Activated T-cell treated with anti-CD3 and anti-CD28 coated beads, Interleukin-2, amount 50 U/mL, for 4 hours (primary cell): ENCODE measurements at regions not wholly inside any gene's neighbourhood (a gene's known extent, or its start where the extent isn't known, plus 50 kb on each side); places are given as distances from the start of the nearest gene placed in this dataset.

Source experiments
- ATAC-seq, 2 donors: fragments of 200-7000 bp; cut with Tn5 transposase; one replicate each; pipeline ENCODE4 v1.10.0; 2021
- DNase-seq: peaks from one replicate; pipeline ENCODE4 v3.0.0-alpha.2; 2020
- H3K27me3 Mint-ChIP-seq: one replicate; pipeline ENCODE4 v1.8.0; 2021; ENCODE audit warnings: low read depth, mixed read lengths
- H3K36me3 Mint-ChIP-seq: one replicate; pipeline ENCODE4 v1.8.0; 2022; ENCODE audit warnings: mixed read lengths; ENCODE audit not compliant: insufficient read depth
- H3K4me1 Mint-ChIP-seq: one replicate; pipeline ENCODE4 v1.8.0; 2021; ENCODE audit warnings: low read depth, mixed read lengths
- H3K4me3 Mint-ChIP-seq: one replicate; pipeline ENCODE4 v1.8.0; 2021; ENCODE audit warnings: mild to moderate bottlenecking, moderate library complexity, mixed read lengths
- H3K9me3 Mint-ChIP-seq: one replicate; pipeline ENCODE4 v1.8.0; 2021; ENCODE audit warnings: mixed read lengths

DNA sequence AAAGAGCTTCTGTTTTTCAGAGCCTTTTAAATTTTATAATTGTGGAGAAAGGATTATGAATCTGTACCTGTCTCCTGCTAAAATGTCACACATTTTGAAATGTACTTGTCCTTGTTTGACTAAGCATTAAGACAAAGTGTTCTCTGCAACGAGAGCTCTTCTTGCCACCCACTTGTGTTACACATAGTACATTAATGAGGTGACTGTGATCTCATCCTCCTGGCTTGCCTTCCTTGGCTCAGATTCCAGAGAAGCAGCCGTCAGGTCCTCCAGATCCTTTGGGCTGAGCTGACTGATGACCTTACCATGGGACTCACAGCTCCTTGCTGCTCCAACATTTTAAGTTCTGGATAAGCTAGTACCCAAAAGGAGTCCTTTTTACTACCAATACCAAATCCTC is 81.4 kb downstream of the BBS10 start:
- DNase-seq (no peak), ATAC-seq (peak in 1 of 2 donors; percentile 18)
- H3K9me3 Mint-ChIP-seq: no peaks in the 10 kb centered on the region
- no peaks in the 10 kb centered on the region for H3K36me3 Mint-ChIP-seq
- peaks cover 22% of the 10 kb centered on the region for H3K27me3 Mint-ChIP-seq
- no peak overlapping the region for H3K4me3 Mint-ChIP-seq
- no peaks in the 10 kb centered on the region for H3K4me1 Mint-ChIP-seq

DNA sequence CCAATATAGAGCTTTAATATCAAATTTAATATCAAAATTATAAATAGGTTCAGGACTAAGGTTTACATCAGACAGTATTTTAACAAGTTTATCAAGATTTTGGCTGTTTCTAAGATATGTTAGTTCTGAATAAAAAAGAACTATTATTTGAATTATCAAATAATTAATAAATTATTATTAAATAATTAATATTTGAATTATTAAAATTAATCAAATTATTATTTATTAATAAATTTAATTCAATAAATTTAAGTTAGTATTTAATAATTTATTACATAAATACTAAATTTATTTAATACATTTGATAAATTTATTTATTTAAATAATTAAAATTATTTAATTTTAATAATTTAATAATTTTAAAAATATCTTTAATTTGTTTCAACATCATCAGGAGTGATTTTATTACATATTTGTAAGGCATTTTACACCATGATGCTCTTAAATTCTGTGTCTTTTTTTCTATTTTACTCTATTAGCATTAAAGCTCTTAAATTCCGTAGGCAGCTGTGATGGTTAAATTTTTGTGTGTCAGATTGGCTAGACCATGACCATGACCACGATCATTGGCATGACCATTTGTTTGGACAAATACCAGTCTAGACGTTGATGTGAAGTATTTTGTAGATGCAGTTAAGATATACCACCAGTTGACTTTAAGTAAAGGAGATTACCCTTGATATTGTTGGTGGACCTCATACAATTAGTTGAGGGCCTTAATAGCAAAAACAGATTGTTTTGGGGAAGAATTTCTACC is 82.6 kb downstream of the BBS10 start:
- H3K4me1 Mint-ChIP-seq: no peaks in the 10 kb centered on the region
- ATAC-seq (no peak), DNase-seq (no peak)
- H3K36me3 Mint-ChIP-seq: no peaks in the 10 kb centered on the region
- H3K27me3 Mint-ChIP-seq: peaks cover 22% of the 10 kb centered on the region
- H3K9me3 Mint-ChIP-seq: no peaks in the 10 kb centered on the region
- H3K4me3 Mint-ChIP-seq: no peak overlapping the region

DNA sequence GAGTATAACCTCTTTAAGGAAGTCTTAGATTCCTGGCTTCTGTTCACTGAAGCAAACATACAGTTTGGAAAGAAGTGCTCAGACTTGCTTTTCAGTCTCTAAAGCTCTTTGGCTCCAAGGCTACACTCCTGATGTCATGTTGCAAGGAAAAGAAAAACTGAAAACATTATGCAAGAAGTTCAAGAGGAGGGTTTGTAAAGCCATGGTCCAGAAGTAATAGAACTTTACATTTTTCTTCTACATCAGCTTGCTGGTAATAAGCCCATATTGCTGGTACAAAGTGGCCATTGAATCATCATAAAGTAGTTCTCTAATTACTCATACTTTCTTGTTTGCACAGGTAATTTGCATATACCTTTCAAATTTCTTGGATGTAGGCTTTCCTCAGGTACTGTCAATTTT is 83.6 kb downstream of the BBS10 start:
- H3K4me1 Mint-ChIP-seq: no peaks in the 10 kb centered on the region
- peaks cover 22% of the 10 kb centered on the region for H3K27me3 Mint-ChIP-seq
- ATAC-seq: peak; percentile 30 to 48
- DNase-seq: no peak
- H3K36me3 Mint-ChIP-seq: no peaks in the 10 kb centered on the region
- H3K9me3 Mint-ChIP-seq: no peaks in the 10 kb centered on the region
- H3K4me3 Mint-ChIP-seq: no peak overlapping the region

DNA sequence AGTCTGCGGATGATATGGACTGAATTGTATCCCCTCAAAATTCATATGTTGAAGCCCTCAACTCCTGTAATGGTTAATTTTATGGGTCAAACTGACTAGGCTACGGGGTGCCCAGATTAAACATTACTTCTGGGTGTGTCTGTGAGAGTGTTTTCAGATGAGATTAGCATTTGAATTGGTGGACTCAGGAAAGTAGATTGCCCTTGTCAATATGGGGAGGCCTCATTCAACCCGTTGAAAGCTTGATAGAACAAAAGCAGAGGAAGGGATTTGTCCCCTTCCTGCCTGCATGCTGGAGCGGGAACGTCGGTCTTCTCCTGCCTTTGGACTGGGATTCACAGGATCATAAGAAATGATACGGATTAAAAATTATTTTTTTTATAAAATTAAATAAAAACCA is 84.5 kb downstream of the BBS10 start:
- H3K9me3 Mint-ChIP-seq: no peaks in the 10 kb centered on the region
- no peak for ATAC-seq
- H3K27me3 Mint-ChIP-seq: peaks cover 19% of the 10 kb centered on the region

DNA sequence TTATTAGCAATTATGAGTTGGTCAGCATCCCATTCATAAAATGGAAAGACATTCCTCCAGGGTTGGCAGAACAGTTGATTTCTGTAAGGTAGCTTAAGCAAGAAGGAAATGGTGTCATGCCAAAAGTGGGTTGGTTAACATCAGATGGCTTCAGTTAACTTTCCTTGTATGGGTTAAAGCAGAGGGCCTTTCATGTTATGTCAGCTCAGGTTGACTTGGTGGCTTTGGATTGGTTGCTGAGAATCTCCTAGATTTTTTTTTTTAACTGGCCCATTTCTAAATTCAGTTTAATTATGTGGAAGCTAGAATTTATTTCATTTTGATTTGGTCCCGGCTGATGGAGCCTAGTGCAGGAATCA is 87.8 kb downstream of the BBS10 start:
- no peak for DNase-seq
- no peaks in the 10 kb centered on the region for H3K36me3 Mint-ChIP-seq
- H3K9me3 Mint-ChIP-seq: no peaks in the 10 kb centered on the region
- peaks cover 10% of the 10 kb centered on the region for H3K27me3 Mint-ChIP-seq
- no peaks in the 10 kb centered on the region for H3K4me1 Mint-ChIP-seq
- no peak overlapping the region for H3K4me3 Mint-ChIP-seq
- ATAC-seq: no peak

More for the DNA sequence above, 84.5 kb downstream of the BBS10 start:
- Mint-ChIP-seq H3K36me3 (no peaks in the 10 kb centered on the region), H3K4me1 (no peaks in the 10 kb centered on the region), H3K4me3 (no peak overlapping the region)
- DNase-seq: no peak

DNA sequence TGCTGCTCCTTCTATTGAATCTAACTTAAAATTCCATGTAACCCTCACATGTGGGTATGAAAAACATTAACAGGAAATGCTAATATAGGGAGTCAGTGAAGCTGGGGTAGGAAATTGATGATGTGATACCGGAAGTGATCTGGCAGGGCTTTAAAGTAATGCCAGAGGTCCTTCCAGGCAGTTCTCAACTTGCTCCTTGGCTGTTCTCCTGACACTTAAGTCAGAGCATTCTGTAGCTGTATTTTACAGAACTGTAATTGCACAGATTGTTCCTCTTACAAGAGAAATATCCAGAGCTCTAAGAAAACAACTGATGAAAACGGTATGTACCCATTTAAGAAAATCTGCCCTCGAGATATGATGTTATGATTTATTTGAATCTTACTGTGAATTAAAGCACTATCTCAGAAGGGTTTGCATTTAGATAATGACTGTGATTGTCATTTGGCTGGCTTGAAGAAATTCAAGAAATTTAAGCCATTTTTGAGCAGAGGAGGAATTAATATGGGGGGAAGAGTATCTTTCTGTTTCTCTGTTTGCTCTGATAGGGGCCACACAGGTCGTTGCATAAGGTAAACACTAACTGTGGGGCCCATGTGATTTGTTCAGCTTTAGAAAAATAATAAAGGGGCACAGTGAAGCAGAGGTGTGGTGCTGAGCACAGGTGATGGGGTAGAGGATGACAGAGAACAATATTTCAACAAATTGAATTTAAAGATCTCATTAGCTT is 88.4 kb downstream of the BBS10 start:
- Mint-ChIP-seq H3K9me3 (no peaks in the 10 kb centered on the region), H3K36me3 (no peaks in the 10 kb centered on the region), H3K4me3 (no peak overlapping the region), H3K27me3 (peaks cover 10% of the 10 kb centered on the region), H3K4me1 (no peaks in the 10 kb centered on the region)
- DNase-seq: no peak
- no peak for ATAC-seq

DNA sequence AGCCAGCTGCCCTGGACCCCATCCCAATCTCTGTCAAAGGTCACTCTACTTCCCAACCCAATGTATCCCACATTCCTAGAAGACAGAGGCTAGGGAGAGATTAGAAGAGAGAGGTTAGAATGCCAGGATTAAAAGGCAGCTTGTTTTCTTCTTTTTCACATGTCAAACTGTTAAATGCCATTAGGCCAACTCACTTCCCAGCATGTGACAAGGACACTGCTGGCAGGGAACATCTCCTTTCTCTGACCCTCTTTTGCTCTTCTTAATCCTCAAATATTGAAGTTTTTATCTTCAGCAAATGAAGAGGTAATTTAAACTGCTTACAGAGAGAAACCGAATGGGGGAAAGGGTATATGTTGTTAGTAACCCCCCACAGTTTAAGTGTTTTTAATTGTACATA is 89.1 kb downstream of the BBS10 start:
- no peaks in the 10 kb centered on the region for H3K4me1 Mint-ChIP-seq
- H3K4me3 Mint-ChIP-seq: no peak overlapping the region
- no peak for DNase-seq
- peaks cover 6% of the 10 kb centered on the region for H3K27me3 Mint-ChIP-seq
- H3K9me3 Mint-ChIP-seq: no peaks in the 10 kb centered on the region
- no peak for ATAC-seq
- H3K36me3 Mint-ChIP-seq: no peaks in the 10 kb centered on the region

DNA sequence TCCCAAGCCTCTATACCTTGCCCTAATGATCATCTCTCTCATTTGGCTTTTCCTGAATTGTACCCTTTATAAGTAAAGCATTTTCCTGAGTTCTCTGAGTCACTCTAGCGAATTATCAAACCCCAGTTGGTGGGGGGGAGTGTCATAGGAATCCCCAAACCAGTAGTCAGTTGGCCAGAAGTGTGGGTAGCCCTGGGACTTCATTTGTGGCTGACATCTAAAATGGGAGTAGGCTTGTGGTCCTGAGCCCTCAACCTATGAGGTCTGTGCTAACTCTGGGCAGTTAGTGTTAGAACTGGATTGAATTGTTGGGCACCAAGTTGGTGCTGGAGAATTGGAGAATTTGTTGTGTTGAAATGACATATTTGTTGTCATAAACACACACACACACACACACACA is 91.3 kb downstream of the BBS10 start:
- DNase-seq (no peak), ATAC-seq (no peak)
- no peaks in the 10 kb centered on the region for H3K4me1 Mint-ChIP-seq
- H3K9me3 Mint-ChIP-seq: no peaks in the 10 kb centered on the region
- H3K36me3 Mint-ChIP-seq: no peaks in the 10 kb centered on the region
- H3K4me3 Mint-ChIP-seq: no peak overlapping the region
- H3K27me3 Mint-ChIP-seq: no peaks in the 10 kb centered on the region

DNA sequence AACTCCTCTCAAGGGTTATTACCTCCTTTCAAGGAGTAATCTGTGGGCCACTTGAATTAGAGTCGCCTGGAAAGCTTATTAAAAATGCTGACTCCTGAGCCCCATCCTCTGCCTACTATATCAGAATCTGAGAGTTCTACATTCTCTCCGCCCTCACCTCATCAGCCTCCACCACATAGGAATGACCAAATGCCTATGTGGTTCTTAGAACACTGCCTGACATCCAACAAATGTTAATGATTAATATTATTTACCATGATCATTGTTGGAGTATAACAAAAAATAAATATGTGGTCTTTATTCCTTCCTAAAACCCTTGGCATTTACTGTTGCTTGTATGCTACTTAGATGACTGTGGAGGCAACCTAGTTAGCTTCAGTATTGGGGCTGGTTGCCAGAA is 91.9 kb downstream of the BBS10 start:
- no peaks in the 10 kb centered on the region for H3K27me3 Mint-ChIP-seq
- DNase-seq (no peak), ATAC-seq (no peak)
- no peaks in the 10 kb centered on the region for H3K9me3 Mint-ChIP-seq
- no peaks in the 10 kb centered on the region for H3K36me3 Mint-ChIP-seq
- no peak overlapping the region for H3K4me3 Mint-ChIP-seq
- H3K4me1 Mint-ChIP-seq: no peaks in the 10 kb centered on the region

DNA sequence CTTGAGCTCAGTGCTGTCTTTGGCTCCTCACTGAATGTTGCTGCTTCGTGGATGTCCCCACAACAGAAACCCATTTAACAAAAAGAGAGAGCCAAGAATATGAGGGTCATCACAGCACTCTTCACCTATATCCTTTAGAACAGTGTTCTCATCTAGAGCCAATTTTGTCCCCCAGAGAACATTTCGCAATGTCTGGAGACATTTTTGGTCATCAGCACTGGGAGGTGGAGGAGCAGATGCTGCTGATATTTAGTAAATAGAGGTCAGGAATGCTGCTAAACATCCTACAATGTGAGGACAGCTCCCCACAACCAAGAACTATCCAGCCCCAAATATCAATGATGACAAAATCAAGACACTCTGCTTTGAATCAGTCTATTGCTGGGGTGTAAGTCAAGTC is 92.5 kb downstream of the BBS10 start:
- no peaks in the 10 kb centered on the region for H3K36me3 Mint-ChIP-seq
- H3K9me3 Mint-ChIP-seq: no peaks in the 10 kb centered on the region
- DNase-seq (no peak), ATAC-seq (no peak)
- H3K4me3 Mint-ChIP-seq: no peak overlapping the region
- no peaks in the 10 kb centered on the region for H3K27me3 Mint-ChIP-seq
- no peaks in the 10 kb centered on the region for H3K4me1 Mint-ChIP-seq

DNA sequence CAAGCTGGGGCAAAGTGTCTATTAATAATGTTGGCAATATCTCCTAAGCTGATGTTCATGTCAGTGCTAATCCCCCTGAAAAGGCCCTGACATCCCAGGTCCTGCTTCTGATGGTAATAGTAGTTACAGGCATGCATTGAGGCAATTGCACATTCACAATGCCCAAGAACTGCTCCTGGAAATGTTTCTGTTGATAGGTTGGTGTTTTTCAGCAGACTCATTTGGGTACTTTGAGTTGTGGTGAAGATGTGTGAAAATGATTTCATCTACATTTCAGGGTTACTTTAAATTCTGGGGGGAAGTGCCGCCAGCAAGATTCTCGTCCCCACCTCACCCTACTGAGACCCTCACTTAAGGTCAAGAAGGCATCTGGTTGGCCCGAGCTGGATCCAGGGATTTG is 92.9 kb downstream of the BBS10 start:
- Mint-ChIP-seq H3K4me3 (no peak overlapping the region), H3K36me3 (no peaks in the 10 kb centered on the region), H3K27me3 (no peaks in the 10 kb centered on the region), H3K4me1 (no peaks in the 10 kb centered on the region), H3K9me3 (no peaks in the 10 kb centered on the region)
- ATAC-seq: no peak
- DNase-seq: no peak

DNA sequence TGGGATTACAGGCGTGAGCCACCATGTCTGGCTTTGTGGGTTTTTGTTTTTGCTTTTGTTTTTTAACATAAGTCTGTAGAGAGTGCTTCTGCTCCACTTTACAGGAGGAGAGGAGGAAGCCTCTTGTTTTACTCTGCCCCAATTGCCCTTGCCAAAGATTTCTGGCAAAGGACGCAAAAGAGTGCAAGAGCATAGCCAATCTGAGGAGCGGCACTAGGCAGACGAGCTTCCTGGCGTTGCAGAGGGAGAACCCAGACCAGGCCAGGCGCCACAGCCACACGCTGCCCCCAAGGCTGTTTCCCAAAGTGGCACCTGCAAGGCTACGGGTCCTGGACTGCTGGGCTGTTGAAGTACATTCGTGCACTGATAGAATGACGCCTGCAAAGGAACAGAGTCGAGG is 96.2 kb downstream of the BBS10 start:
- Mint-ChIP-seq H3K4me3 (no peak overlapping the region), H3K27me3 (peaks cover 2% of the 10 kb centered on the region), H3K36me3 (no peaks in the 10 kb centered on the region), H3K4me1 (no peaks in the 10 kb centered on the region), H3K9me3 (no peaks in the 10 kb centered on the region)
- ATAC-seq: no peak
- no peak for DNase-seq

DNA sequence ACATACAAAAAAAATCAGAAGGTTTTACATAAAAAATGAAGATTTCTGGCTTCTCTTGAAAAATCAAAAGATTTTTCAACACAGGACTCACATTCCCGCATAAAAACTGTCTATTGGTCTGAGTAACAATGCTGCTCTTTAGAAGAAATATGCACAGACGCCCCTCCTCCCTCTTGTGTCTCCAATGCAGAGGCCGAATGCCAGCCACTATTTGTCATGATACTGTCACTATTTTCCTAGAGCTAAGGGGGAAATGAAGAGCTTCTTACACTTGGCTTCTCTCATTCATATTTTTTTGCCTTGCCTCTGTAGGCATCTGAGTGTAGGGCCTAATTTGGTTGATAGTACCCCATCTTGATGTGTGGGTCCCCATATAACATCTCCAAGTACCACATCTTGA is 98.0 kb downstream of the BBS10 start:
- Mint-ChIP-seq H3K9me3 (no peaks in the 10 kb centered on the region), H3K4me1 (no peaks in the 10 kb centered on the region), H3K27me3 (peaks cover 5% of the 10 kb centered on the region), H3K36me3 (no peaks in the 10 kb centered on the region), H3K4me3 (no peak overlapping the region)
- ATAC-seq (no peak), DNase-seq (no peak)

DNA sequence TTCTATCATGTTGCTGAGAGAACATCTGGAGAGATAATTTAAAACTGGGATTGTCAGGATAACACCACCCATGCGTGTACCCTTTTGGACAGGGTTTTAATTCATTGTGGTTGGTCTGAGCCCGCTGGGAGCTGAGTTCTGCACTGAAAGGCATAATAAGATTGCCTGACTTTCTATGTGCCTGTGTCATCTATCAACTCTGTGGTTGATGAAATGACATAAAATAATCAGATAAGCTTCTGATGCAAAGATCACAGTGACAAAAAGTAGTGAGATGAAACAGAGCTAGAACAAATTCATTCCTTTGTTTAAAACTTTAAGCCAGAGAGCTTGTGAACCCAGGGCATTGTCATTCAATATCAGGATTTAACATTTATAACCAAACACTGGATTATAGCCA is 98.7 kb downstream of the BBS10 start:
- no peaks in the 10 kb centered on the region for H3K4me1 Mint-ChIP-seq
- H3K4me3 Mint-ChIP-seq: no peak overlapping the region
- DNase-seq (no peak), ATAC-seq (peak; percentile 21 to 34)
- H3K36me3 Mint-ChIP-seq: no peaks in the 10 kb centered on the region
- peaks cover 5% of the 10 kb centered on the region for H3K27me3 Mint-ChIP-seq
- H3K9me3 Mint-ChIP-seq: no peaks in the 10 kb centered on the region

DNA sequence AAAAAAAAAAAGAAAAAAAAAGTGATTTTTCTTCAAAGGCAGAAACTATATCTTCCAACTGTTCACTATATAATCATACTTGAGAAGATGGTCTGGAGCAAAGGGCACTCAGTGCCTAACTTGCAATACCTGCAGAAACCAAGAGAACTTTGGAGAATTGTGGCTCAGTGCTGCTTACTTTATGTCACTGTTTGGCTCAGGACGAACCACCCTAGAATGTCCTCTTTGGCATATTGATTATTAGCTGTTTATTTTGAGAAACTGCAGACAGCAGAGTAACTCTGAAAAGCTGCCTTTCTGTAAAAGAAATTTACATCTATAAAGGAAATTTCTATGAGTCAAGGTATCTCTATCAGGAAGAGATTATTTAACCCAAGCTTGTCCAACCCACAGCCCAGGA is 100.2 kb downstream of the BBS10 start:
- Mint-ChIP-seq H3K9me3 (no peaks in the 10 kb centered on the region), H3K36me3 (no peaks in the 10 kb centered on the region), H3K4me3 (no peak overlapping the region), H3K4me1 (no peaks in the 10 kb centered on the region), H3K27me3 (peaks cover 5% of the 10 kb centered on the region)
- no peak for DNase-seq
- no peak for ATAC-seq
